ENCODE measurements at regions not wholly inside any gene's neighbourhood (a gene's known extent, or its start where the extent isn't known, plus 50 kb on each side); places are given as distances from the start of the nearest gene placed in this dataset.

- Histone ChIP-seq H2BK15ac (ENCODE audit: low read depth, low read length) (no peak overlapping the region), H3K4me1 (ENCODE audit: control insufficient read depth, insufficient read depth, low read length) (no peaks in the 10 kb centered on the region), H4K20me1 (ENCODE audit: insufficient read depth, low read length) (no peaks in the 10 kb centered on the region), H4K5ac (ENCODE audit: low read depth, low read length) (no peak overlapping the region), H3K9ac (ENCODE audit: low read depth, low read length) (no peak overlapping the region), H4K91ac (ENCODE audit: insufficient read depth, low read depth, low read length) (no peak overlapping the region), H3K9me3 (ENCODE audit: control insufficient read depth, insufficient read depth, low read length) (peaks cover 15% of the 10 kb centered on the region; the same call in 1 of the 2 replicates), H4K8ac (ENCODE audit: low read depth in 2 of 2, low read length in 2 of 2) (no peak overlapping the region), H2AK9ac (replicated peaks; ENCODE audit: low read depth, low read length, poor library complexity) (no peak overlapping the region), H3K14ac (replicated peaks; ENCODE audit: low read depth, low read length) (no peak overlapping the region), H3K79me1 (ENCODE audit: low read depth in 1 of 2, low read length in 2 of 2) (no peaks in the 10 kb centered on the region), H3K4ac (ENCODE audit: low read depth, low read length) (no peak overlapping the region), H3K36me3 (ENCODE audit: control insufficient read depth, insufficient read depth, low read length) (no peaks in the 10 kb centered on the region), H3K27me3 (ENCODE audit: control insufficient read depth, insufficient read depth, low read length) (no peaks in the 10 kb centered on the region), H3K23ac (ENCODE audit: low read depth, low read length) (no peak overlapping the region), H2BK120ac (ENCODE audit: low read depth, low read length) (no peak overlapping the region), H3K4me2 (ENCODE audit: low read depth, low read length) (no peak overlapping the region), H2AFZ (replicated peaks; ENCODE audit: low read length, poor library complexity) (no peak overlapping the region), H2BK20ac (ENCODE audit: low read depth, low read length) (no peak overlapping the region), H3K18ac (ENCODE audit: low read depth, low read length) (no peak overlapping the region), H3K9me1 (ENCODE audit: insufficient read depth, low read length) (no peaks in the 10 kb centered on the region), H3K27ac (ENCODE audit: insufficient read depth, low read length) (no peak overlapping the region), H3K56ac (ENCODE audit: extremely low read depth, insufficient read depth, low read length) (no peak overlapping the region), H3K4me3 (ENCODE audit: insufficient read depth, low read depth, low read length) (no peak overlapping the region), H2BK5ac (ENCODE audit: low read depth, low read length, poor library complexity, severe bottlenecking) (no peak overlapping the region), H2AK5ac (ENCODE audit: low read depth, low read length) (no peak overlapping the region)
- no TSS peak for BruUV-seq (replicated peaks)
- TF ChIP-seq POLR2A (IDR thresholded peaks at IDR 0.05; ENCODE audit: low read depth, low read length) (no peak), MAZ (IDR thresholded peaks at IDR 0.05; ENCODE audit: borderline replicate concordance, low read depth, low read length) (no peak), RFX5 (IDR thresholded peaks at IDR 0.05; ENCODE audit: low read depth, low read length) (no peak), NFE2L2 (IDR thresholded peaks at IDR 0.05; ENCODE audit: low read depth, low read length) (no peak), BHLHE40 (IDR thresholded peaks at IDR 0.05; ENCODE audit: low read depth, low read length) (no peak), RAD21 (IDR thresholded peaks at IDR 0.05; ENCODE audit: low read length) (no peak)
- TF ChIP-seq, protein P1, sequence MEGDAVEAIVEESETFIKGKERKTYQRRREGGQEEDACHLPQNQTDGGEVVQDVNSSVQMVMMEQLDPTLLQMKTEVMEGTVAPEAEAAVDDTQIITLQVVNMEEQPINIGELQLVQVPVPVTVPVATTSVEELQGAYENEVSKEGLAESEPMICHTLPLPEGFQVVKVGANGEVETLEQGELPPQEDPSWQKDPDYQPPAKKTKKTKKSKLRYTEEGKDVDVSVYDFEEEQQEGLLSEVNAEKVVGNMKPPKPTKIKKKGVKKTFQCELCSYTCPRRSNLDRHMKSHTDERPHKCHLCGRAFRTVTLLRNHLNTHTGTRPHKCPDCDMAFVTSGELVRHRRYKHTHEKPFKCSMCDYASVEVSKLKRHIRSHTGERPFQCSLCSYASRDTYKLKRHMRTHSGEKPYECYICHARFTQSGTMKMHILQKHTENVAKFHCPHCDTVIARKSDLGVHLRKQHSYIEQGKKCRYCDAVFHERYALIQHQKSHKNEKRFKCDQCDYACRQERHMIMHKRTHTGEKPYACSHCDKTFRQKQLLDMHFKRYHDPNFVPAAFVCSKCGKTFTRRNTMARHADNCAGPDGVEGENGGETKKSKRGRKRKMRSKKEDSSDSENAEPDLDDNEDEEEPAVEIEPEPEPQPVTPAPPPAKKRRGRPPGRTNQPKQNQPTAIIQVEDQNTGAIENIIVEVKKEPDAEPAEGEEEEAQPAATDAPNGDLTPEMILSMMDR (conservative IDR thresholded peaks at IDR 0.05; ENCODE audit: low read depth, low read length), result no peak
- ATAC-seq (ENCODE audit: low read depth), result no peak
- CTCF ChIA-PET, result no interaction called here
- intact Hi-C loops (cut with micrococcal nuclease) (loop anchor here (10.0 kb wide), 1 partner anchor 741 kb away; no protein-coding TSS in a partner anchor), dilution Hi-C loops (cut with HindIII; ENCODE audit: low sequenced_read_pairs, unreplicated experiment) (no loop called here), in situ Hi-C loops (cut with MboI; ENCODE audit: low sequenced_read_pairs) (no loop called here)
- POLR2A ChIA-PET (ENCODE audit: unreplicated experiment), result no interaction called here
- DNase-seq, result no peak
- no CpG with 5 or more reads among the region's 4 CpGs for whole genome bisulfite sequencing, 2 experiments (ENCODE audit: extremely low coverage in 2 of 2, insufficient read length in 1 of 2)
Observed at GRCh38 chr3:181823716-181824115, 112.0 kb downstream of the SOX2 start.
